ENCODE measurements at regions not wholly inside any gene's neighbourhood (a gene's known extent, or its start where the extent isn't known, plus 50 kb on each side); places are given as distances from the start of the nearest gene placed in this dataset.

GRCh38 chr1:70855203-70855602, 192.4 kb downstream of the PTGER3 start:
- H3K9ac ChIP-seq (ENCODE audit: insufficient read depth, low read depth, low read length) = no peak overlapping the region
- no peak overlapping the region for H2AFZ ChIP-seq (ENCODE audit: low read length)
- ATAC-seq (no peak), FAIRE-seq (no peak), DNase-seq (ENCODE audit: low spot score) (no peak)
- no peaks in the 10 kb centered on the region for H3K27me3 ChIP-seq (ENCODE audit: control insufficient read depth in 1 of 2, insufficient read depth in 2 of 2, low read length in 2 of 2)
- no peaks in the 10 kb centered on the region for H3K79me2 ChIP-seq (ENCODE audit: insufficient read depth, low read length)
- no peaks in the 10 kb centered on the region for H4K20me1 ChIP-seq (ENCODE audit: insufficient read depth, low read length)
- CTCF ChIA-PET (ENCODE audit: low intra/inter-chr PET ratio, low total read pairs) = no interaction called here
- no peak overlapping the region for H3K4me3 ChIP-seq (replicated peaks in 1 of 3; ENCODE audit: insufficient read depth in 1 of 3, low read depth in 2 of 3, low read length in 3 of 3)
- POLR2A ChIA-PET = no interaction called here
- no peaks in the 10 kb centered on the region for H3K36me3 ChIP-seq (replicated peaks in 1 of 2; ENCODE audit: control insufficient read depth in 1 of 2, insufficient read depth in 2 of 2, low read length in 2 of 2)
- BruUV-seq (replicated peaks) = no TSS peak
- in situ Hi-C loops (cut with HindIII; ENCODE audit: extremely low pct_ligation_motif_present, low pct_unique_long_range_greater_than_20kb) = no loop called here
- peaks cover 5% of the 10 kb centered on the region; the same call in 1 of the 2 replicates for H3K9me3 ChIP-seq (ENCODE audit: low read length)
- intact Hi-C loops (cut with micrococcal nuclease; ENCODE audit: unreplicated experiment) = no loop called here
- no peak overlapping the region for H3K27ac ChIP-seq (ENCODE audit: extremely low read length, insufficient read depth, low read length)
- H3K4me2 ChIP-seq (ENCODE audit: low read depth, low read length) = no peak overlapping the region
- 12% methylated on average over 5 of the region's 5 CpGs for WGBS (ENCODE audit: low lambda C conversion rate)
- H3K4me1 ChIP-seq (ENCODE audit: insufficient read depth, low read length) = no peaks in the 10 kb centered on the region
- no peak for TF ChIP-seq SP140L (CRISPR knock-in tag; IDR thresholded peaks at IDR 0.05; ENCODE audit: borderline replicate concordance)
- no peak for TF ChIP-seq ZSCAN9 (CRISPR knock-in tag; IDR thresholded peaks at IDR 0.05; ENCODE audit: borderline replicate concordance)

GRCh38 chr1:70856201-70856600, 191.4 kb downstream of the PTGER3 start:
- WGBS (ENCODE audit: low lambda C conversion rate) = 3% methylated on average over 2 of the region's 2 CpGs
- Histone ChIP-seq H3K9me3 (ENCODE audit: low read length) (peaks cover 2% of the 10 kb centered on the region; the same call in 1 of the 2 replicates), H3K79me2 (ENCODE audit: insufficient read depth, low read length) (no peaks in the 10 kb centered on the region), H3K9ac (ENCODE audit: insufficient read depth, low read depth, low read length) (no peak overlapping the region), H3K27me3 (ENCODE audit: control insufficient read depth in 1 of 2, insufficient read depth in 2 of 2, low read length in 2 of 2) (no peaks in the 10 kb centered on the region), H4K20me1 (ENCODE audit: insufficient read depth, low read length) (no peaks in the 10 kb centered on the region), H3K4me2 (ENCODE audit: low read depth, low read length) (no peak overlapping the region), H3K27ac (ENCODE audit: extremely low read length, insufficient read depth, low read length) (no peak overlapping the region), H3K4me1 (ENCODE audit: insufficient read depth, low read length) (no peaks in the 10 kb centered on the region), H3K4me3 (replicated peaks in 1 of 3; ENCODE audit: insufficient read depth in 1 of 3, low read depth in 2 of 3, low read length in 3 of 3) (no peak overlapping the region), H3K36me3 (replicated peaks in 1 of 2; ENCODE audit: control insufficient read depth in 1 of 2, insufficient read depth in 2 of 2, low read length in 2 of 2) (no peaks in the 10 kb centered on the region), H2AFZ (ENCODE audit: low read length) (no peak overlapping the region)
- CTCF ChIA-PET (ENCODE audit: low intra/inter-chr PET ratio, low total read pairs) = no interaction called here
- ATAC-seq = no peak
- intact Hi-C loops (cut with micrococcal nuclease; ENCODE audit: unreplicated experiment) = no loop called here
- in situ Hi-C loops (cut with HindIII; ENCODE audit: extremely low pct_ligation_motif_present, low pct_unique_long_range_greater_than_20kb) = no loop called here
- no peak for DNase-seq (ENCODE audit: low spot score)
- no peak for FAIRE-seq
- POLR2A ChIA-PET = no interaction called here
- BruUV-seq (replicated peaks) = no TSS peak
- TF ChIP-seq RELA (CRISPR knock-in tag; IDR thresholded peaks at IDR 0.05) = no peak
- TF ChIP-seq HMG20A (CRISPR knock-in tag; IDR thresholded peaks at IDR 0.05; ENCODE audit: borderline replicate concordance) = no peak
- no peak for TF ChIP-seq ZMYM4 (CRISPR knock-in tag; IDR thresholded peaks at IDR 0.05)
- TF ChIP-seq ZNF282 (IDR thresholded peaks at IDR 0.05; ENCODE audit: partially characterized antibody) = no peak
- TF ChIP-seq BATF2 (CRISPR knock-in tag; IDR thresholded peaks at IDR 0.05) = no peak
- TF ChIP-seq JARID2 (CRISPR knock-in tag; IDR thresholded peaks at IDR 0.05; ENCODE audit: insufficient replicate concordance) = no peak
- no peak for TF ChIP-seq RBM22 (optimal IDR thresholded peaks at IDR 0.05; ENCODE audit: low read length)
- no peak for TF ChIP-seq TRAFD1 (CRISPR knock-in tag; IDR thresholded peaks at IDR 0.05; ENCODE audit: borderline replicate concordance)
- no peak for TF ChIP-seq ZNF431 (CRISPR knock-in tag; IDR thresholded peaks at IDR 0.05; ENCODE audit: borderline replicate concordance, low read depth)
